Fibroblast of skin of abdomen (primary cell): ENCODE measurements at regions not wholly inside any gene's neighbourhood (a gene's known extent, or its start where the extent isn't known, plus 50 kb on each side); places are given as distances from the start of the nearest gene placed in this dataset.

Experiments
- DNase-seq: peaks from one replicate; pipeline ENCODE4 v3.0.0-alpha.2; 2013

GRCh38 chr14:89022274-89022673, 197.8 kb downstream of the TTC8 start:
- no peak for DNase-seq

GRCh38 chr14:89024691-89025090, 200.2 kb downstream of the TTC8 start:
- DNase-seq, result no peak

DNA sequence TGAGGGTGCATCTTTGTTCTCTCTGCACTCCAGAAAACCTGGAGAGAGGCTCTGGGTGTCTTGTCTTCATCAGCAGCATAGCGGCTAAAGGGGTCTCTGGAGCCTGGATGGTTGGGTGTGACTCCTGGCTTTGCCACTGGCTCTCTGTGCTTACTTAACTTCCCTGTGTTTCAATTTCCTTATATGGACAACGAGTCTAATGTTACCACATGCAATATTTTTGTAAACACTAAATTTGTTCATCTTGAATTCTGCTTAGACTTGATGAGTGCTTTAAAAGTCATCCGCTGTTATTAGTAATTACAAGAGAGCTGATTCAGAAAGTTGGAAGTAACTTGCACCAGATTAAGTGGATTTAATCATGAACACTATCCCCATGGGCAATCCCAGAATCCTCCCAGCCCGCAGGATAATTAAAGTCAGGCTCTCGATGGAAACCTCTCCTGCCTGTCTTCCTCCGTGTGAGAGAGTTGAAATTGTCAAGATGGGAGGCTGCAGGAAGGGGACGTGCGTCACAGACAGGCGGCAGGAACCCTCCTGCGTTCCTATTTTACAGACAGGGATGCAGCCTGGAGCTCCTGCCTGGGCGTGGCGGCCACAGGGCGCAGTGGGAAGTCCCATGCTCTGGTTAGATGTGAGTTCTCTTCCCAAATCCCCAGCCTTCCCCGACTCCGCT, 201.2 kb downstream of the TTC8 start:
- DNase-seq, result peak; percentile 97

GRCh38 chr14:89027097-89027740, 202.8 kb downstream of the TTC8 start:
- peak; percentile 63 for DNase-seq

- DNase-seq, result no peak
These were observed 204.1 kb downstream of the TTC8 start for GRCh38 chr14:89028462-89029134.

DNA sequence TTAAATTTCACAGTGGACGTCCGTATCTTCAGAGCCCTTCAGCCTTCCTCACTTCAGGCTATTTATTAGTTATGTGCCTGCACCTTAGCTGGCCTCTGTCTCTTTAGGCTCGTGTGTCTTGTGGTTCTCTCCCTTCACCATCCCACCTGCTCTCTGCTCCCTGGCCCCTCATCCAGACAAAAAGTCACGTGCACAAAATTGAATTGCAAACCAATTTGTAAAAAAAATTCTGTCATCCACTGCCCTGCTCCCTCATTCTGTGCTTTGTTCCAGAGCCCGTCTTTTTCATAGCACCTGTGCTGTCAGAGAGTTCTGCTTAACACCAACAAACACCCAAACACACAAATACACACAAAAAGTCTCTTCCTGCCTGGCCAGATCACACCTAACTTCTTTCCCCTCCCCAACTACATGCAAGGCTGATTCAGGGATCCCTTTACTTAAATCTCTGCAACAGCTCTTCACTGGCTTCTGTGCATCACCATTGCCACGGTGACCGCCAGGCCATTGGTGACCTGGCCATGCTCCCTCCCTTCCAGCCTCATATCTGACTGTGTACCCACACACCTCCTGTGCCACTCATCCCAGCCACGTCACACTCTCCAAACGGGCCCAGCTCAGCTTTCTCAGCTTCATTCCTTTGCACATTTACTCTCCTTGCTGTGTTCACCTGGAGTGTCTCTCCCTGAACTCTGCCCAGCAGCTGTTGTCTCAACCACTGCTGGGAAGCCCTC, 205.7 kb downstream of the TTC8 start:
- no peak for DNase-seq

GRCh38 chr14:89030921-89031320, 206.5 kb downstream of the TTC8 start:
- no peak for DNase-seq

- no peak for DNase-seq
These were observed 207.7 kb downstream of the TTC8 start for GRCh38 chr14:89032086-89032649.

GRCh38 chr14:89033756-89034155, 209.3 kb downstream of the TTC8 start:
- no peak for DNase-seq

- DNase-seq, result no peak
These were observed 211.9 kb downstream of the TTC8 start for GRCh38 chr14:89036371-89036770.

- DNase-seq, result no peak
These were observed 212.6 kb downstream of the TTC8 start for GRCh38 chr14:89037065-89037464.

- DNase-seq, result no peak
These were observed 215.6 kb downstream of the TTC8 start for GRCh38 chr14:89040080-89040459.

- DNase-seq, result peak; percentile 86
These were observed 216.2 kb downstream of the TTC8 start for GRCh38 chr14:89040460-89041256.

DNA sequence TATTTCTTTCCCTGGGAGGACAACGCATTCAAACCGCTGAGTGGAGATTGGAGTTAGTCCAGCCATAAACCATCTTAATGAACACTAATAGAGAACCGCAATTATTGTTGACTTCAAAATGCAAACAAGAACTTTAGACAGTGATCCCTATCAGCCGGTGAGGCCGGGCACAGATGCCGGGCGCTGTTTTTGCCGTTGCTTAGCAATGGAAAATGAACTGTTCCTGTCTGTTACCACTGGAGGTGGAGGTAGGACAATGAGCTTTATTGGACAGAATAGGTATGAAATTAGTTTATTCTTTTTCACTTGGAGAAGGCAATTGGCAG, 216.8 kb downstream of the TTC8 start:
- DNase-seq, result no peak

DNA sequence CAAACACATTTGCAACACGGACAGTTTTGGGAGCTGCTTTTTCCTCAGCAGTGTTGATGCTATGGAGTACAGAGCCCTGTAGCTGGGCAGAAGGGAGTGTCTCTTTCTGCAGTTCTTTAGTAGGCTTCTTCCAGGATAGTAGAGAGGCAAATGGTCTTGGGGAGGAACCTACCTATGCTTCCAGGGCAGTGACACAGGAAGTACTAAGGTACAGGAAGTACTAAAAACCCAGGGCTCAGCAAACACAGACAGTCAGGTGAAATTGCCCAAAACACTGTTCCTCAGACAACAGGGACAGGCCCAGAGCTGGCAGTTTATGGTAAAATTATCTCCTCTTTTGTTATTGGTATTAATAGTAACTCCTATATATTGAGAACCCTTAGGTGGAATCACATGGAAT, 217.6 kb downstream of the TTC8 start:
- no peak for DNase-seq

- DNase-seq, result no peak
These were observed 228.9 kb downstream of the TTC8 start for GRCh38 chr14:89053303-89053702.

DNA sequence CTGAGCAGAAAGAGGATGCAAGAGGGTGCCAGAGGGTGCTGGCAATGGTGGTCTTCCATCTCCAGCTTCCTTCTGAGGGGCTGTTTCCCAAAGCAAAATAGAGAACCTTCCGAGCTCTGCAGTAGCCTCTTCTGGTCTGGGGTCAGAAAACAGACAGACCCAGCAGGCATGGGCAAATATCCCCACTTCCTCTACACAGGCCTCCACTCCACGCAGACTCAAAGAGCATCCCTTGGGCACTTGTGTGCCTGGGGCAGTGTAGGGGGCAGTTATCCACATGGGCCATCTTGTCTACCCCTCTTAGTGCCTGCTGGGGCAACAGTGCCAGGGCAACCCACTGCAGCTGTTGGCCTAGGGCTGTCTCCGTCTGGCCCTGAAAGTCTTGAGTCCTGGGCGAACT, 231.9 kb downstream of the TTC8 start:
- no peak for DNase-seq

DNA sequence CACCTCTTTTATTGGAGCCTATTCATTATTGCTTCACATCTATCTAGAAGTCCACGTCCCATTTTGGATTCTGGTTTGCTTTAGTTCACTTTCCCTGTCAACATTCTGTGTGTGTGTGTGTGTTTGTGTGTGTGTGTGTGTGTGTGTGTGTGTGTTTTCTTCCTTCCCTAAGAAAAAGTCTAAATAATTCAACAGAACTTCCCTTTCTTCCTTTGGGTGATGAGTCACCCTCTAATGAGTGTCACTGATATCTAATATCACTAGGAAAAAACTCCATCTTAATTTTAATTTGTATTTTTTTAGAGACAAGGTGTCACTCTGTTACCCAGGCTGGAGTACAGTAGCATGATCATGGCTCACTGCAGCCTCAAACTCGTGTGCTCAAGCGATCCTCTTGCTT, 234.2 kb downstream of the TTC8 start:
- no peak for DNase-seq

GRCh38 chr14:89060191-89060590, 235.7 kb downstream of the TTC8 start:
- peak; percentile 32 for DNase-seq

GRCh38 chr14:89061696-89062095, 237.2 kb downstream of the TTC8 start:
- DNase-seq, result no peak

DNA sequence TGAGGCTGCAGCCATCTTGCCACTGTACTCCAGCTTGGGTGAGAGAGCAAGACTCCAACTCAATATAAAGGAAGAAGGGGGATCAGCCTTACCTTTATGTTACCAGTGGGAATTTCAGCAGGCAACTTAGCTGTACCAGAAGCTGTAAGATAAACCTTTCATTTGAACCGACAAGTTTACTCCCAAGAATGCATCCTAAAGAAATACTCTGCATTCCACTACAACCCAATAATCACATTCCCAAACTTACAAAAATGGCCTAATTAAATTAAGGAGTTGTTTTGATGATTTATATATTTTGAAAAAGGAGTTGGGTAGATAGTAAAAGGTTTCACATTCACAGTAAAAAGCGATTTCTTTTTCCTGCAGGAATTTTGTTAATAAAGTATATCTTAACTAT, 241.4 kb downstream of the TTC8 start:
- DNase-seq, result no peak

GRCh38 chr14:89067293-89067972, 243.0 kb downstream of the TTC8 start:
- no peak for DNase-seq
